ENCODE measurements at regions not wholly inside any gene's neighbourhood (a gene's known extent, or its start where the extent isn't known, plus 50 kb on each side); places are given as distances from the start of the nearest gene placed in this dataset.

- Histone ChIP-seq H3K27ac (no peak overlapping the region), H3K9me3 (no peaks in the 10 kb centered on the region), H3K4me1 (no peaks in the 10 kb centered on the region), H3K4me3 (no peak overlapping the region), H3K27me3 (ENCODE audit: insufficient read depth in 3 of 3, low read length in 2 of 3) (peaks cover 0 to 4% (median 0%) of the 10 kb centered on the region in 3 donors), H3K36me3 (ENCODE audit: insufficient read depth in 1 of 2, low read depth in 1 of 2) (no peaks in the 10 kb centered on the region)
- 87 to 91% (median 90%) methylated on average over 8 of the region's 8 CpGs for WGBS, 3 donors
- DNase-seq (no peak), ATAC-seq (no peak)
- TF ChIP-seq CTCF (IDR thresholded peaks at IDR 0.05) = no peak
- intact Hi-C loops (cut with DNase I) = no loop called here
These were observed 706.0 kb downstream of the MED13L start for GRCh38 chr12:115571446-115571845.

- Histone ChIP-seq H3K36me3 (ENCODE audit: insufficient read depth in 1 of 2, low read depth in 1 of 2) (no peaks in the 10 kb centered on the region), H3K27ac (no peak overlapping the region), H3K4me3 (no peak overlapping the region), H3K4me1 (no peaks in the 10 kb centered on the region), H3K9me3 (no peaks in the 10 kb centered on the region), H3K27me3 (ENCODE audit: insufficient read depth in 3 of 3, low read length in 2 of 3) (peaks cover 0 to 4% (median 0%) of the 10 kb centered on the region in 3 donors)
- intact Hi-C loops (cut with DNase I) = no loop called here
- no peak for TF ChIP-seq CTCF (IDR thresholded peaks at IDR 0.05)
- 91 to 98% (median 97%) methylated on average over 2 of the region's 2 CpGs for WGBS, 3 donors
- ATAC-seq (no peak), DNase-seq (no peak)
These were observed 706.5 kb downstream of the MED13L start for GRCh38 chr12:115571027-115571426.

GRCh38 chr12:115570069-115570777 lies 707.3 kb downstream of the MED13L start:
- ATAC-seq = no peak
- 56 to 67% (median 63%) methylated on average over 26 to 27 of the region's 27 CpGs for WGBS, 3 donors

GRCh38 chr12:115569345-115570068 lies 708.0 kb downstream of the MED13L start:
- Histone ChIP-seq H3K9me3 (no peaks in the 10 kb centered on the region), H3K4me1 (no peaks in the 10 kb centered on the region), H3K27ac (no peak overlapping the region), H3K36me3 (ENCODE audit: insufficient read depth in 1 of 2, low read depth in 1 of 2) (no peaks in the 10 kb centered on the region), H3K27me3 (ENCODE audit: insufficient read depth in 3 of 3, low read length in 2 of 3) (peaks cover 0 to 4% (median 0%) of the 10 kb centered on the region in 3 donors), H3K4me3 (no peak overlapping the region)
- ATAC-seq (no peak), DNase-seq (no peak)
- intact Hi-C loops (cut with DNase I) = no loop called here
- 65 to 80% (median 66%) methylated on average over 9 of the region's 9 CpGs for WGBS, 3 donors
- no peak for TF ChIP-seq CTCF (IDR thresholded peaks at IDR 0.05)

More at GRCh38 chr12:115570069-115570777, 707.3 kb downstream of the MED13L start:
- peaks cover 0 to 4% (median 0%) of the 10 kb centered on the region in 3 donors for H3K27me3 ChIP-seq (ENCODE audit: insufficient read depth in 3 of 3, low read length in 2 of 3)
- no peak overlapping the region for H3K27ac ChIP-seq
- no peaks in the 10 kb centered on the region for H3K4me1 ChIP-seq
- intact Hi-C loops (cut with DNase I) = no loop called here
- no peak for DNase-seq
- H3K9me3 ChIP-seq = no peaks in the 10 kb centered on the region
- H3K4me3 ChIP-seq = no peak overlapping the region
- TF ChIP-seq CTCF (IDR thresholded peaks at IDR 0.05) = no peak
- H3K36me3 ChIP-seq (ENCODE audit: insufficient read depth in 1 of 2, low read depth in 1 of 2) = no peaks in the 10 kb centered on the region

Data from psoas muscle (tissue), 7 donors.